ENCODE measurements at regions not wholly inside any gene's neighbourhood (a gene's known extent, or its start where the extent isn't known, plus 50 kb on each side); places are given as distances from the start of the nearest gene placed in this dataset.

- TF ChIP-seq, protein P1, sequence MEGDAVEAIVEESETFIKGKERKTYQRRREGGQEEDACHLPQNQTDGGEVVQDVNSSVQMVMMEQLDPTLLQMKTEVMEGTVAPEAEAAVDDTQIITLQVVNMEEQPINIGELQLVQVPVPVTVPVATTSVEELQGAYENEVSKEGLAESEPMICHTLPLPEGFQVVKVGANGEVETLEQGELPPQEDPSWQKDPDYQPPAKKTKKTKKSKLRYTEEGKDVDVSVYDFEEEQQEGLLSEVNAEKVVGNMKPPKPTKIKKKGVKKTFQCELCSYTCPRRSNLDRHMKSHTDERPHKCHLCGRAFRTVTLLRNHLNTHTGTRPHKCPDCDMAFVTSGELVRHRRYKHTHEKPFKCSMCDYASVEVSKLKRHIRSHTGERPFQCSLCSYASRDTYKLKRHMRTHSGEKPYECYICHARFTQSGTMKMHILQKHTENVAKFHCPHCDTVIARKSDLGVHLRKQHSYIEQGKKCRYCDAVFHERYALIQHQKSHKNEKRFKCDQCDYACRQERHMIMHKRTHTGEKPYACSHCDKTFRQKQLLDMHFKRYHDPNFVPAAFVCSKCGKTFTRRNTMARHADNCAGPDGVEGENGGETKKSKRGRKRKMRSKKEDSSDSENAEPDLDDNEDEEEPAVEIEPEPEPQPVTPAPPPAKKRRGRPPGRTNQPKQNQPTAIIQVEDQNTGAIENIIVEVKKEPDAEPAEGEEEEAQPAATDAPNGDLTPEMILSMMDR (IDR thresholded peaks at IDR 0.05; ENCODE audit: poor library complexity): no peak
- TF ChIP-seq EZH2phosphoT487 (IDR thresholded peaks at IDR 0.05; ENCODE audit: low read depth, severe bottlenecking, unreplicated experiment): no peak
- no peak for TF ChIP-seq EZH2 (IDR thresholded peaks at IDR 0.05; ENCODE audit: borderline replicate concordance)
Measured at GRCh38 chr17:70920416-70920815, 751.1 kb downstream of the KCNJ2 start.

Measured in hepatocyte (in vitro differentiated cells).